HG02973 (cell line): ENCODE measurements at regions not wholly inside any gene's neighbourhood (a gene's known extent, or its start where the extent isn't known, plus 50 kb on each side); places are given as distances from the start of the nearest gene placed in this dataset.
"Not testable (repeated sequence)": the region's sequence is repeated elsewhere in the genome, so short reads cannot be mapped to it uniquely, and the experiment has no call there.

ENCODE experiments used
- ATAC-seq: cut with Tn5 transposase; IDR thresholded peaks from one replicate; pipeline ENCODE4 v1.9.1; 2021; ENCODE audit warnings: moderate library complexity; ENCODE audit not compliant: unreplicated experiment

DNA sequence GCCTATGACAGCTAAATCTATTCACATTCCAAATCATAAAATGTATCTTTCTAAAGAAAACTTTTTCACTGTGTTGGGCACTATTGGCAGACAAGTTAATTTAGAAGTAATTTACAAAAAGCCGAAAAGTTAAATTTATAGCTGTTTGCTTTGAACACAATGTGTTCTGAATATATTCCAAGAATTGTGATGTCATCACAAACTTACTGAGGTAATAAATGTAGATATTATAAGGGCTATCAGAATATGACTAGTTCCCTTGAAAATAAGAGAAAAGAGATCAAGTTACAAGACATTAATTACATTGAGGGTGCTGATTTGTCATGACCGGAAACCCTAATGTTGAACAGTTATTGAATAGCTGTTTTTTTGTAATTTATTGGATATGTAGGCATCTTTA is 153.9 kb upstream of the SCN7A start:
- no peak for ATAC-seq

DNA sequence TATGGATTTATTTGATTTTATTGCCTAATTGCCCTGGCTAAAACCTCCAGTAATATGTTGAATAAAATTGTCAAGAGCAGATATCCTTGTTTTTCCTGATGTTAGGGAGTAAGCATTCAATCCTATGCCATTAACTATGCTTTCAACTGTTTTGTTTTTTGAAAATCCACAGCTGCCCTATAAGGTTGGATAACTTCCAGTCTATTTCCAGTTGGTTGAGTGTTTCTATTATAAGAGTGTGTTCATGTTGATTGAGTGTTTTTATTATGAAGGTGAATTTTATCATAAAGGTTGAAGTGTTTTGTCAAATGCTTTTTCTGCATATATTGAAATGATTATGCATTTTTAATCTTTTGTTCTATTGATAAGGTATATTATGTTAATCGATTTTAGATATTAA is 149.9 kb upstream of the SCN7A start:
- ATAC-seq, result no peak

DNA sequence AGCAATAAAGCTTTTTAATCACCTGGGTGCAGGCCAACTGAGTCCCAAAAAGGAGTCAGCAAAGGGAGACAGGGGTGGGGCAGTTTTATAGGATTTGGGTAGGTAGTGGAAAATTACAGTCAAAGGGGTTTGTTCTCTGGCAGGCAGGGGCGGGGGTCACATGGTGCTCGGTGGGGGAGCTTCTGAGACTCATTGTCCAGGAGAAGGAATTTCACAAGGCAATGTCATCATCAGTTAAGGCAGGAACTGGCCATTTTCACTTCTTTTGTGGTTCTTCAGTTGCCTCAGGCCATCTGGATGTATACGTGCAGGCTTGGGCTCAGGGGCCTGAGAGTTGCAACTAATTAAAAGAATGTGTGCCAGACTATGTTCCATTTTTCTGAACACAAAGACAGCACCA is 147.5 kb upstream of the SCN7A start:
- not testable (repeated sequence) for ATAC-seq

DNA sequence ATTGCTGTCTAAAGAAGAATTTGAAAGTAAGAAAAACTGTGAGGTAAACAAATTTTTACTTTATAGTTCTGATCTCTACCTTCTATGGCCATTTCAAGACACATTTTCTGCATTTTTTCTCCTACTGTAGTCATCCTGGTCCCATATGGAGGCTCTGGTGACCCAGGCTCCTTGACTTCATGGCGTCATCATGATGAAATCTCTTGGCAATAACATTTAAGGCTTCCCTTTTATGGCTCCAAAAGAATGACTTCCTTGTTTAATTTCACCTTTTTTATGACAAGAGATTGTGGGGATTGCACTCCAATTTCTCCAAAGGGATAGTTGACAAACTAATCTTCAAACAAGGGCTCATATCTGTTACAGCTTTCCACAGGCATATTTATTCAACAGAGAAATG is 143.0 kb upstream of the SCN7A start:
- ATAC-seq, result no peak

DNA sequence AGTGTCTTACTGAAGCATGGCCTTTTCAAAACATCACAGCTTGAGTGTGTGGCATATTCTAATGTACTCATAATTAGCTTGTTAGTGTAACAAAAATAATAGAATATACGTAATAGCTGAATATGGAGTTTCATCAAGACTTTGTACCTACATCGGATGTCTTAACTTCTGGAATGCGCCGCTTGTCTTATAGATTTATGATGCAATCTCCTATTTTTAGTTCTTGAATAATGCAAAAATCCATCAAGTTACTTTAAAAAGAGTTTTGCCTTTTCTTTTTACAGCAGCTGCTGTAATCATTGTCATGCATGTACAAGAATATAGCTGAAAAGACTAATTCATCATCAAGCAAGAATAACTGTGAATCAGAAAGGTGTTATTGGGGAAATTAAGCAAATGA is 140.7 kb upstream of the SCN7A start:
- ATAC-seq, result no peak

DNA sequence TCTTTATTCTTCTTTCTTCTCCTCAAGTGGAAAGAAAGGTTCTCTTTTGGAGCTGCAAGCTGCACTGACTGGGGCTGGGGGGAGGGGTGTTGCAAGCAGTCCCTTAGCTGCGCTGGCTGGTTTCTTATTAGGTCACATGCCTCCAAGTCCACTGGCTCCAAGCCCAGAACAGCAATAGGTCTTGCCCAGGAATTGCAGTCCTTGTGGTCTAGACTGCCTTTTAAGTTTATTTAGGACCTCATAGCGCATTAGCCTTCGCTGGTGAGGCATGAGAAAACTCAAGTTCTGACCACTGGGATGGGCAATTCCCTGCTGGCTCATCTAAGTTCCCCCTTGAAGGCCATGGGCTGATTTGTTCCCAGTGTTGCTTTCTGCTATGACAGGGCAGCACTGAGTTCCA is 138.6 kb upstream of the SCN7A start:
- ATAC-seq, result no peak

DNA sequence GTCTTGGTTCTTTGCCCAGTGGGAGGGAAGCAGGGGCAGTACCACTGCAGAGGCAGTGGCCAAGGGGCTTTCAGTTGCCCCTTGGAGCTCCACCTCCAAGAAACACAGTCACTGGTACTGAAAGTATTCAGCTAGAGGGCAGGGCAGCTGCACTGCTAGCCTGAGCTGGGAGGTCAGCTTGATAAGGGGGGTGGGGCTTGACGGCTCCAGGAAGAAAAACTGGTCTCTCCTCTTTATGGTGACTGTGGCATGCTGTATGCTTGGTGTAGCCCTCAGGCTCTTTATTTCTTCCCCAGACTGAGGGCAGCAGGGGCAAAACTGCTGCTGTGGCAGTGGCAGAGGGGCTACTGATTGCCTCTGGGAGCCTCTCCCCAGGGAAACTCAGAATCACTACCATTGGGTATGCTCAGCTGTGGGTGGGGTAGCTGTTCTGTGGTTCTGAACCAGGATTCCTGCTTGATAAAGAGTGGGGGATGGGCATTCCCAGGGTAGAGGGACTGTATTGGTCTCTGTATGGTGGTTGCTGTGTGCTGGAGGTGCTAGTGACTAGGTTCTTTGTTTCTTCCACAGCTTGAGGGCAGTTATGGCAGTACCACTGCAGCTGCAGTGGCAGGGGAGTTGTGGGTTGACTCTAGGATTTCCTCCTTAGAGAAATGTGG is 134.6 kb upstream of the SCN7A start:
- ATAC-seq, result no peak

DNA sequence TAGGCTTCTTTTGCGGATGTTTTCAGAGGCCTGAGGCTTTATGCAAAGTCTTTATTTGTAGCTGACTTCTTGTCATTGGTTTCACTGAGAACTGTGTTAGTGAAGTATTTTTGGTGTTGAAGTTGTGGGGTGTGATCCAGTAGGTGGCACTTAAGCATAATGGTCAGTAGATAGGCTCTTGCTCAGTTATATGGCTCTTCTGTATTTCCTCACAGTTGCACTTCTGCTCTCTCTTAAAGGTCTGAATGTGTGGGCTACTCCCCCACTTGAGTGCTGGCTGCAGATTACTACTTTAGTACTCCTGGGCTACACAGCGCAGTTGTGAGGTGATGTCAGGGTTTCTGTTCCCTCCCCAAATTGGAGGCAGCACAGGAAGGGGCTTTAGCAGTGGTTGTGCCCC is 133.8 kb upstream of the SCN7A start:
- peak; percentile 66 for ATAC-seq

DNA sequence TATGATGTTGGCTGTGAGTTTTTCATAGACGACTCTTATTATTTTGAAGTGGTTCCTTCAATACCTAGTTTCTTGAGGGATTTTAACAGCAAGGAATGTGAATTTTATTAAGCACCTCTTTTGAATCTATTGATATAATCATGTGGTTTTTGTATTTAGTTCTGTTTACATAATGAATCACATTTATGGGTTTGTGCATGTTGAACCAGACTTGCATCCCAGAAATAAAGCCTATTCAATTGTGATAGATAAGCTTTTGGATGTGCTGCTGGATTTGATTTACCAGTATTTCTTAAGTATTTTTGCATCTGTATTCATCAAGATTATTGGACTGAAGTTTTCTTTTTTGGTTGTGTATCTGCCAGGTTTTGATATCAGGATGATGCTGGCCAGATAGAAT is 131.6 kb upstream of the SCN7A start:
- ATAC-seq, result no peak

DNA sequence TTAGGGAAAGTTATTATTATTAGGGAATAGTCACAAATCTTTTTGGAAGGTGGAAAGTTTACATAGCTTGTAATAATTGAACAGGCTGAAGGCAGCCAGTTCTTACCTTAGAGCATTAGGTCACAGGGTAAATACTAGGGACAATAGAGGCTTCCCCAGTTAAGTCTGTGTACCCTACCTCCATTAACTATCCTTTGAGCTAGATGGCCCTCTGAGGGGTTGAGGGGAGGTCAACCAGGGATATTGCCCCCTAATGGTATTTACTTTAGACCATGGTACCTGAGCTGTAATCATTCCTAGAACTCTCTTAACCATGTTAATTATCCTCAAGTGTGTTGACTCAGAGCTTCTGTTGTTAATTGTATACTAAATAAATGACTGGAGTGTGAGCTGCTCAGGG is 120.5 kb upstream of the SCN7A start:
- ATAC-seq, result no peak

DNA sequence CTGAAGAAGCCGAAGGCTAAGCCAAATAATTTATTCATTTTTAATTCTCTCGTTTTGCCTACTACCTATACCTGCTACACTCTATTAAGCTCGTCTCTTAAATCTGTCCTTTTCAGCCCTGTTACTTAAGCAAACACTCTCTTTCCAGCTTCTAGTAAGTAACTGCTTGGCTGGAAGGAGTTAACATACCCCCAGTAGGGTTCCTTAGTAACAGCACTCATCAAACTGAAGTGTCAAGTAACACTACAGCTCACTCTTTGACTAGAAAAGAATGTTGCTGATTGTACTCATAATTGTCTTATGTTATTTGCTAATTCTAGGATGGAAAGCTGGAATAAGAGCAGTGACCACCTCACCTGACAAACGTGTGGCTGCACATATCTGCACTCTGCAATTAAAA is 120.0 kb upstream of the SCN7A start:
- no peak for ATAC-seq

DNA sequence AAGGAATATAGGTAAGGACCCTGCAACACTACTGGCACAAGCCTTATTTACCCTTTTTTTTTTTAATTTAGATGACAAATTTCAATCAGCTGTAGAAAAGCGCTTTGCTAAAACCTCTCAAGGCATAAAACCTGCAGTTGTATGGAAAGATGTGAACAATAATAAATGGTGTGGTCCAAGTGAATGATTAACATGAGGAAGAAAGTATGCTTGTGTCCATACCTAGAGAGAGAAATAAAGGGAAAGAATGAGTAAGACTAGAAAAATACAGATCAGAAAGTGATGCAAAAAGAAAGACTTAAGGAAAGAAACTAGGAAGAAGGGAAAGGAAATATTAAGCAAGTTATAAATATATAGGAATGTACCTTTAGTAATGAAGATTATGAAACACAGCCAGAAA is 119.2 kb upstream of the SCN7A start:
- ATAC-seq, result no peak

DNA sequence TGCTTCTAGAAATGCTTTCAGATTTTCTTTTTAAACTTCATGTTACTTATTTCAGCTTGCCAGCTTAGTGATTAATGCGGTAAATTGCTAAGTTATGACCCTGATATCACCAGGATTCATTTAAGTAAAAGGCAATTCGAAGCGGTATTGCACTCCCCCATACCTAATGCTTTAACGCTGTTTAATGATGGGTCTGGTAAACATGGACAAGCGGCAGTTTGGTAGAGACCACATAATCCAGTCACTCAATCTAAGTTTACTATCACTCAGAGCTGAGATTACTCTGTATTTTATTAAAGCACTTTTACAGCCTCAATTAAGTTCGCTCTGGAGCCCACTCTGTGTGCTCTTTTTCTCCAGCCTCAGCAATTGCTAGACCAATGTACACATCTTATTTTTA is 118.2 kb upstream of the SCN7A start:
- no peak for ATAC-seq

DNA sequence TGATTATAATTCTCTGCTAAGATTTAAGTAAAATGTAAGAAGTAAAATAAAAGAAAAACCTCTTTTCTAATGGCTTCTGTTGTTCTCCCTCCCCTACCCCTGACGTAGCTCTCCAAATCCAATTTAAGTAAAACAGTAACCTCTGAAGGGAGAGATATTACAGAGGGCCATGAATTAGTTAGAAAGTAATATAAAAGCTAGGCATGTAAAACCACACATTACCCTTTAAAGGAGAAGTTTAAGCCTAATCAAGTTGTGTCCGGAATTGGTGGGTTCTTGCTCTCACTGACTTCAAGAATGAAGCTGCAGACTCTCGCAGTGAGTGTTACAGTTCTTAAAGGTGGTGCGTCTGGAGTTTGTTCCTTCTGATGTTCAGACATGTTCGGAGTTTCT is 116.9 kb upstream of the SCN7A start:
- ATAC-seq, result no peak

DNA sequence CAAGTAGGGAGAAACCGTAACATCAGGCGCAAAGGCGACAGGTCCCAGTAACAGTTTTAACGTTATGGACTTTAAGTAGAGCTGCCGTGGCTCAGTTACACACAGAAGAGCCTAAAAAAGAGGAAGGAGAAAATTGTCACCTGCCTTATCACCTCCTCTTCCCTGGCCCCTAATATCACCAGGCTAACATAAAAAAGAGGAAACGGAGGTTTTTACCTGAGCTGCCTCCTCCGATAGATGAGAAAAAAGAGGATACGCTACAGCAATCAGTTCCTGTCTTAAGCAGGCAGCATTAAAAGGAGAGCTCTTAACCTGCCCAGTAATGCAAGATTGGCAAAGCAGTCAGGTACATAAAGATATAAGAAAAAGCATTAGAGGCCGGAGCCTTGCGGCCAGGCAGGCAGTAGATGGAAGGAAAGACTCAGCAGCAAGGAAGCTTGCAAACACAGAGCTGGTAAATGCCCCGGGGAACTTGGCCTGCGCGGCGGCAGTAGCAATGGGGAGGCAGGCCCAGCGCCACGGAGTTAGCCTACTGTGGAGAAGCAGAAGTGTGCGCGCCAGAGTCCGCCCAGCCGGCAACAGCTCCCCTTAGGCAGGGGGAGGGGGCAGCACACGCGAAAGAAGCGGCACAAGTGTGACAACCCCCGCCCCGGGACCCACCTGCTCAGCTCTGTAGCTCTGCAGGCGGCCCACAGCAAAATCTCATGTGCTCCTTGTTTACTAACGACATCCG is 116.3 kb upstream of the SCN7A start:
- no peak for ATAC-seq

DNA sequence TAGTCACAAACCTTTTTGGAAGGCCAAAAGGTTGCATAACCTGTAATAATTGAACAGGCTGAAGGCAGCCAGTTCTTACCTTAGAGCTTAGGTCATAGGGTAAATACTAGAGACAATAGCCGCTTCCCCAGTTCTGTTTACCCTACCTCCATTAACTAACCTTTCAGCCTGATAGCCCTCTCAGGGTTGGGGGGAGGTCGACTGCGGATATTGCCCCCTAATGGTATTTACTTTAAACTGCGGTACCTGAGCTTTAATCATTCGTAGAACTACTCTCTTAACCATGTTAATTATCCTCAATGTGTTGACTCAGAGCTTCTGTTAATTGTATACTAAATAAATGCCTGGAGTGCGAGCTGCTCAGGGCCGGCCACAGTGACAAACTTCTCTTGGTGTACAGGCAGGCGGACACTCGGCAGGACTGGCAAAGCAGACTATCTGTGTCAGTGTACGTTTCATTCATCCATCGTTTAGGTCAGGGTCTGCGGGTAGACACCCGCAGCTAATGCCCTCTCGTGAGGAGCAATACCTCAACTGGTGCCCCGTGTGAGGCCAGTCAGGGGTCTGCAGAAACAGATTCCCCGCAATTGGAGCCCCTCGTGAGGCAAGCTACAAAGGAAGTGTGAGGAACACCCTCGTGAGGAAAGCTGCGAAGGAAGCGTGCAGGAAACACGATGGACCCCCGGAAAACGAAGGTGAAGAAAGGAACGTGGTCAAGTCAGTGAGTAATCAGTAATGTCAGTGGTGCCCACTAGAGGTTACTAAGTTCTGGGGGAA is 115.3 kb upstream of the SCN7A start:
- no peak for ATAC-seq

DNA sequence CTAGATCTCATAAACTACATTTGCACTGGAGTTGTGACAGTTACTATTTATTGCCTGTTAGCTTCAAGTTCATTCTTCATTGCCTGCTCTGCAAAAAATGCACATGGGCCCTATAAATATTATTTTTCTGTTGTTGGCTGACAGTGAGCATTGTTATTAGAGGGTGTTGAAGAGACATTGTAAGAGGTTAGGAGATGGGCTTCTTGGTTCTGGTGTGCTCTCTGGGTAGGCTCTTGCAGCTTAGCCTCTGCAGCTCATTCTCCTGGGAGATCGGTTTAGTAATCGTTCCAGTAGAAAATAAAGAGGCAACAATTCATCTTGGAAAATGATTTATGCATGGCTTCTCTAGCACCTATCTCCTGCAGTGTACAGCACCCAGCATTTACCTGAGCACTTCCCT is 113.8 kb upstream of the SCN7A start:
- ATAC-seq, result no peak

DNA sequence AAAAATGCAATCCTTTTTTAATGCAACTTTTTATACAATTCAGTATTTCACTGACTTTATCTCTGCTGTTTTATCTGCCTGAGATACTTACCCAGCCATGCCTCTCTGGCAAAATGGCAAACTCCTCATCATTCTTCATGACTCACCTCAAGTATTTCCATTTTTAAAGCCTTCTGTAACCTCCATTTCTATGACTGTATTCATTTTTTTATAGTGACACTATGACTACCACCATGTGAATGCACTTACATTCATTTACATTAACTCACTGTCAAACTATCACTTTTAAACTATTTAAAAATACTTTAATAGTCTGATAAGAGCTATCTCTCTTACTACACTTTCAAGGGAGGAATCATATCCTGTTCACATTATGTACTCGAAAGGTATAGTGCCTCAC is 99.4 kb upstream of the SCN7A start:
- ATAC-seq, result no peak

DNA sequence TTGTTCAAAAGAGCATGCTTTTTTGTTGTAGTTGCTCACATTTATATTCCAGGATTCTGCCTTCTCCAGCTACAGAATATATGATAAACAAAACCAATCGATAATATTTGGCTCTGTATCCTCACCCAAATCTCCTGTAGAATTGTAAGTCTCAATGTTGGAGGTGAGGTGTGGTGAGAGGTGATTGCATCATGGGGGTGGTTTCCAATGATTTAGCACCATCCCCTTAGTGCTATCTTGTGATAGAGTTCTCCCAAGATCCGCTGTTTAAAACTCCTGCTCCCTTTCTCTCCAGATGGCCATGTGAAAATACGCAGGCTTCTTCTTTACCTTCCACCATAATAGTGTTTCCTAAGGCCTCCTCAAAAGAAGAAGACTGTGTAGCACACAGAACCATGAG is 98.7 kb upstream of the SCN7A start:
- no peak for ATAC-seq

DNA sequence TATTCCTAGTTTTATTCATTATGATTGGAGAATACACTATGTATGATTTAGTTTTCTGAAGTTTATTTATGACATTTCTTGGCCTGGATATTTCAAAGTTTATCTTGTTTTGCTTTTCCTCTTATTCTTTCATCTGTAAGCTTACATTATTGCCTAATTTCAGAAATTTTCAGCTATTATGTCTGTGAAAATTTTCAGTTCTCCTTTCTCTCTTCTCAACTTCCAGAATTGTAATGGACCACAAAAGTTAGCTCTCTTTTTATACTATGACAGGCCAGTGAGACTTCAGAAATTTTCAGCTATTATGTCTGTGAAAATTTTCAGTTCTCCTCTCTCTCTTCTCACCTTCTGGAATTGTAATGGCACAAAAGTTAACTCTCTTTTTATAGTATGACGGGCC is 97.2 kb upstream of the SCN7A start:
- no peak for ATAC-seq

DNA sequence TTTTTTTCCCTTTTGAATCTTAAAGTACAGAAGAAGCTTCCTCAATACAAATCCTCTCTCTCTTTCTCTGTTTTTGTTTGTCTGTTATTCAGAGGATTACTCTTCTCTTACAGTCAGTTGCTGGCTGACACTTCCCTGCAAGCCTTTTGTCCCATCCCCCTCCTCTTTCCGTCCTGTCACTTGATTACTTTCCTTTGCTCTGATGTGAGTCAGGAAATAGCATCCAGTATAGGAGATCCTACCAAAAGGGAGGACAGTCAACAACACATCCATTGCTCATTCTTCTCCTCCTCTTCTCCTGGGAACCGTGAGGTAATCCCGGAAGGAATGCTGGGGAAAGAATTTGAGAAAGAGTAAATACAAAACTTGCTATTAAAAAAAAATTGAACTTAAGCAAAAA is 79.3 kb upstream of the SCN7A start:
- ATAC-seq, result no peak

DNA sequence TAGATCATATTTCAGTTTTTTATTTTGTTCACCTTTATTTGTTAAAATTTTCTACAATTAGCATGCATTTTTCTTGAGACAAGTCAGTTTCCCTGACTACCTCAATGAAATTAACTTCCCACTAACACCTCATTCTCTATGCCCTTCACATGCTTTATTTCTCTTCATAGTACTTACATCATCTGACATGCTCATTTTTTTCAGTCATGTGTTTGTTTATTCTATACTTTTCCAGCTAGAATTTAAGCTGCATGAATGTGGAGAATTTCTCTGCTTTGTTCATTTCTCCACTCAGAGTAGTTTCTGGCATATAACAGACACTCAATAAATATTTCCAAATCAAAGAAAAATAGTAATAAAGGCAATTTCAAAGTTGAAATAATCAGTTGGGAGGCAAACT is 78.9 kb upstream of the SCN7A start:
- no peak for ATAC-seq
